RWPE2 (cell line): ENCODE measurements at regions not wholly inside any gene's neighbourhood (a gene's known extent, or its start where the extent isn't known, plus 50 kb on each side); places are given as distances from the start of the nearest gene placed in this dataset.
"Not testable (repeated sequence)": the region's sequence is repeated elsewhere in the genome, so short reads cannot be mapped to it uniquely, and the experiment has no call there.

Experiments
- ATAC-seq: fragments of 200-7000 bp; cut with Tn5 transposase; 3 replicates; pipeline ENCODE4 v1.9.1; 2021; ENCODE audit warnings: low read depth
- DNase-seq: peaks from one replicate; pipeline ENCODE4 v3.0.0-alpha.2; 2020; ENCODE audit warnings: low spot score
- H3K27ac ChIP-seq: fragments of 450-650 bp; 2 replicates; pipeline ENCODE4 v1.5.1; 2017; ENCODE audit warnings: mild to moderate bottlenecking; ENCODE audit not compliant: poor library complexity, severe bottlenecking
- H3K27me3 ChIP-seq: fragments of 250-450 bp; sonication (Bioruptor Pico); 2 replicates; pipeline ENCODE4 v1.5.1; 2021; ENCODE audit warnings: mild to moderate bottlenecking, moderate library complexity; ENCODE audit not compliant: insufficient read depth, poor library complexity, severe bottlenecking
- H3K36me3 ChIP-seq: fragments of 250-450 bp; sonication (Bioruptor Pico); 2 replicates; pipeline ENCODE4 v1.5.1; 2020; ENCODE audit warnings: low read depth, mild to moderate bottlenecking, moderate library complexity
- H3K4me1 ChIP-seq: fragments of 250-450 bp; sonication (Bioruptor Pico); 2 replicates; pipeline ENCODE4 v1.5.1; 2021; ENCODE audit warnings: mild to moderate bottlenecking, moderate library complexity; ENCODE audit not compliant: insufficient read depth, poor library complexity, severe bottlenecking
- H3K4me3 ChIP-seq: fragments of 250-450 bp; sonication (Bioruptor Pico); 2 replicates; pipeline ENCODE4 v1.5.1; 2021; ENCODE audit warnings: mild to moderate bottlenecking, moderate library complexity; ENCODE audit not compliant: severe bottlenecking
- H3K9me3 ChIP-seq: fragments of 250-450 bp; sonication (Bioruptor Pico); 2 replicates; pipeline ENCODE4 v1.5.1; 2021; ENCODE audit warnings: mild to moderate bottlenecking, moderate library complexity; ENCODE audit not compliant: severe bottlenecking
- TF ChIP-seq, protein P1 (sequence below): fragments of 450-650 bp; IDR thresholded peaks from one replicate; pipeline ENCODE4 v1.5.1; 2017; ENCODE audit warnings: mild to moderate bottlenecking, moderate library complexity; ENCODE audit not compliant: poor library complexity, severe bottlenecking

DNA sequence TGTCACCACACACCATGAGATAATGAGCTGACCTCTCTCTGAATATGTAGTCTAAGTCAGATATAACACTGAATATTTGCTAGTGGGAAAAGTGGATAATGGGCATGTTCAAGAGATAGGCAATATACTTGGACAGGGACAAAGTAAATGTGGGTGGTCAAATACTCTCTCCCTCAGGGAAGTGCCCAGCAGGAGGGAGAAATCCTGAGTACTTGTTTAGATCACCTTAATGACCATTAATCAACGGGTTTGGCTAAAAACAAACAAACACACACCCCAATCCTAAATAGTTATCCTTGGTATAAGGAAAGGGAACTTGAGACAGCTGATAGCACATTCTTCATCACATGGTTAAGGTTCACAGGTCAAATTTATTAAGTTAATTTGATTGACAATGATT is 933.5 kb downstream of the C4orf33 start:
- no peaks in the 10 kb centered on the region for H3K9me3 ChIP-seq
- no peak overlapping the region for H3K4me3 ChIP-seq
- H3K27ac ChIP-seq = no peak overlapping the region
- peaks cover 6% of the 10 kb centered on the region for H3K27me3 ChIP-seq
- ATAC-seq = no peak
- no peak for DNase-seq
- no peaks in the 10 kb centered on the region for H3K4me1 ChIP-seq
- H3K36me3 ChIP-seq = no peaks in the 10 kb centered on the region
- TF ChIP-seq, protein P1, sequence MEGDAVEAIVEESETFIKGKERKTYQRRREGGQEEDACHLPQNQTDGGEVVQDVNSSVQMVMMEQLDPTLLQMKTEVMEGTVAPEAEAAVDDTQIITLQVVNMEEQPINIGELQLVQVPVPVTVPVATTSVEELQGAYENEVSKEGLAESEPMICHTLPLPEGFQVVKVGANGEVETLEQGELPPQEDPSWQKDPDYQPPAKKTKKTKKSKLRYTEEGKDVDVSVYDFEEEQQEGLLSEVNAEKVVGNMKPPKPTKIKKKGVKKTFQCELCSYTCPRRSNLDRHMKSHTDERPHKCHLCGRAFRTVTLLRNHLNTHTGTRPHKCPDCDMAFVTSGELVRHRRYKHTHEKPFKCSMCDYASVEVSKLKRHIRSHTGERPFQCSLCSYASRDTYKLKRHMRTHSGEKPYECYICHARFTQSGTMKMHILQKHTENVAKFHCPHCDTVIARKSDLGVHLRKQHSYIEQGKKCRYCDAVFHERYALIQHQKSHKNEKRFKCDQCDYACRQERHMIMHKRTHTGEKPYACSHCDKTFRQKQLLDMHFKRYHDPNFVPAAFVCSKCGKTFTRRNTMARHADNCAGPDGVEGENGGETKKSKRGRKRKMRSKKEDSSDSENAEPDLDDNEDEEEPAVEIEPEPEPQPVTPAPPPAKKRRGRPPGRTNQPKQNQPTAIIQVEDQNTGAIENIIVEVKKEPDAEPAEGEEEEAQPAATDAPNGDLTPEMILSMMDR = no peak

DNA sequence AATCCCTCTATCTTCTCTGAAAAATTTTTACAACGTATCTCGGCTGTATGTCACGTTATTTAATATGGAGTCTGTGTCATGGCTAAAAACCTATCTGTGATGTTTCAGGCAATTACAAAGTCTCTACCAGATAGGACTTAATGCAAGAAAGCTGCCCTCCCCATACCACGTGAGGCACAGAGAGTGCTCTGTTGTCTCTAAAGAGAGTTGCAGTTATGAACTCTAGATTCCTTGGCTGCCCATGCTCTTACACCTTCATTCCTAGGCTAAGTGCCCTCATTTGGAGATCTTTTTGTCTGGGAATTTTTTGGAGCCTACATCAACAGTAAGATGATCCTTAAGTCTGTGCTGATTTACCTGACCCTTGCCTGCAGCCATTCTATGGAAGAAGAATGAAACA is 935.9 kb downstream of the C4orf33 start:
- ATAC-seq = no peak
- no peak for DNase-seq
- Histone ChIP-seq H3K27ac (no peak overlapping the region), H3K27me3 (peaks cover 6% of the 10 kb centered on the region), H3K4me3 (no peak overlapping the region), H3K4me1 (no peaks in the 10 kb centered on the region), H3K9me3 (no peaks in the 10 kb centered on the region), H3K36me3 (no peaks in the 10 kb centered on the region)
- TF ChIP-seq, protein P1 = no peak

DNA sequence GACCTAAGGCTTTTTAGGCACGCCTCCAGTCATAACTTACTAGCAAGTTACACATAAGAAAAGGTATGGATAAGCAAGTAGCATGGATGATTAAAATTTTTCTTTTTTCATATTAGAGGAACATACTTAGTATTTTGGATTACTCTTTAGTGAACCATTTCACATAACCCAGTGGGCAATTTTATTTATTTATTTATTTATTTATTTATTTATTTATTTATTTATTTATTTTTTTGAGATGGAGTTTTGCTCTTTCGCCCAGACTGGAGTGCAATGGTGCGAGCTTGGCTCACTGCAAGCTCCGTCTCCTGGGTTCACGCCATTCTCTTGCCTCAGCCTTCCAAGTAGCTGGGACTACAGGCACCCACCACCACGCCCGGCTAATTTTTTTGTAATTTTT is 937.7 kb downstream of the C4orf33 start:
- H3K4me1 ChIP-seq, H3K4me3 ChIP-seq, H3K27ac ChIP-seq, ATAC-seq, H3K27me3 ChIP-seq, DNase-seq, H3K36me3 ChIP-seq, H3K9me3 ChIP-seq: not testable (repeated sequence)

DNA sequence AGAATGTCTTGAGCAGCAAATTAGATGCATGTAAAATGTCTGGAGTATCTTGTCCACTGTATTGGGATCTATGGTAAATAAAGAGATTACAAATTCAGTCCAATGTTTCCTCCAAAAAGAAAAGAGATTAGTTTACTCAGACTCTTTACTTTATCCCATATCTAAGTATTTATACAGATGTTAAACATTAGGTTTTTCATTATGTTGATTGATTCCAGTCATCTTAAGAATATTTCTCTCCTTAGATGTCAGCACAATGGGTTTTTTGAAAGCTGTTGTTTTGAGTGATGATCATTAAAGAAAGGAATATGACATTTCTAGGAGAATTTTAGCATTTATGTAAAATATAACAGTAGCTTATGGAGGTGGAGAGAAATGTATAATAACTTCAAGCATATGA is 938.9 kb downstream of the C4orf33 start:
- Histone ChIP-seq H3K27me3 (no peaks in the 10 kb centered on the region), H3K36me3 (no peaks in the 10 kb centered on the region), H3K4me3 (no peak overlapping the region), H3K27ac (no peak overlapping the region), H3K9me3 (no peaks in the 10 kb centered on the region), H3K4me1 (no peaks in the 10 kb centered on the region)
- TF ChIP-seq, protein P1 = no peak
- DNase-seq (no peak), ATAC-seq (no peak)

DNA sequence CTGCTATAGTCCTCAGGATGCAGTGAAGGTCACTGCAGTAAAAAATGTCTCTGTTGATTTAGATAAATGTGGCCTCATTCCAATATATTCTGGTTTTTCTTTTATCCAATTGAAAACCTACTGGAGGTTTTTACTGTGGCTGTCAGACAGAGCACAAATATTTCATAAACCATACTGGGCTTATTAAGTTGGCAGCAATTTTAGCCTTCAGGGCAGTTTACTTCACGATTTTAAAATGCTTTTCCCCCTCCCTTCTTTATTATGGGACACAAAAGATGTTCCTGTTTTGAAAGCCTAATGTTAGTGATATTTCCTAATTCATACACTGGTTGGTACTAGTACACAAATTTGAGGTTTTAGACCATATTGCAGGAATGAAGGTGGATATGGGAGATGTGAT is 939.4 kb downstream of the C4orf33 start:
- H3K36me3 ChIP-seq = no peaks in the 10 kb centered on the region
- DNase-seq (no peak), ATAC-seq (no peak)
- H3K4me3 ChIP-seq = no peak overlapping the region
- no peaks in the 10 kb centered on the region for H3K4me1 ChIP-seq
- no peak overlapping the region for H3K27ac ChIP-seq
- TF ChIP-seq, protein P1 = no peak
- H3K27me3 ChIP-seq = no peaks in the 10 kb centered on the region
- H3K9me3 ChIP-seq = no peaks in the 10 kb centered on the region

DNA sequence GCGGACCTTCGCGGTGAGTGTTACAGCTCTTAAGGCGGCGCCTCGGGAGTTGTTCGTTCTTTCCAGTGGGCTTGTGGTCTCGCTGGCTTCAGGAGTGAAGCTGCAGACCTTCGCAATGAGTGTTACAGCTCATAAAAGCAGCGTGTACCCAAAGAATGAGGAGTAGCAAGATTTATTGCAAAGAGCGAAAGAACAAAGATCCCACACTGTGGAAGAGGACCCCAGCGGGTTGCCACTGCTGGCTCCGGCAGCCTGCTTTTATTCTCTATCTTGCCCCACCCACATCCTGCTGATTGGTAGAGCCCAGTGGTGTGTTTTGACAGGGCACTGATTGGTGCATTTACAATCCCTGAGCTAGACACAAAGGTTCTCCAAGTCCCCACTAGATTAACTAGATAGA is 941.9 kb downstream of the C4orf33 start:
- not testable (repeated sequence) for H3K27me3 ChIP-seq, H3K4me3 ChIP-seq, DNase-seq

DNA sequence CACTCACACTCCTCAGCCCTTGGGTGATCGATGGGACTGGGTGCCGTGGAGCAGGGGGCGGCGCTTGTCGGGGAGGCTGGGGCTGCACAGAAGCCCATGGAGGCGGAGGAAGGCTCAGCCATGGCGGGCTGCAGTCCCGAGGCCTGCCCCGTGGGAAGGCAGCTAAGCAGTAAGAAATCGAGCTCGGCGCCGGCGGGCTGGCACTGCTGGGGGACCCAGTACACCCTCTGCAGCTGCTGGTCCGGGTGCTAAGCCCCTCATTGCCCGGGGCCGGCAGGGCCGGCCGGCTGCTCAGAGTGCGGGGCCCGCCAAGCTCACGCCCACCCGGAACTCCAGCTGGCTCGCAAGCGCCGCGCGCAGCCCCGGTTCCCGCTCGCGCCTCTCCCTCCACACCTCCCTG is 942.6 kb downstream of the C4orf33 start:
- not testable (repeated sequence) for ATAC-seq, H3K4me1 ChIP-seq, H3K27ac ChIP-seq, H3K4me3 ChIP-seq, H3K27me3 ChIP-seq, H3K36me3 ChIP-seq, H3K9me3 ChIP-seq, DNase-seq

More for the DNA sequence above, 941.9 kb downstream of the C4orf33 start:
- H3K27ac ChIP-seq, H3K36me3 ChIP-seq, H3K9me3 ChIP-seq, ATAC-seq, H3K4me1 ChIP-seq: not testable (repeated sequence)
